K562 (cell line): ENCODE measurements at regions not wholly inside any gene's neighbourhood (a gene's known extent, or its start where the extent isn't known, plus 50 kb on each side); places are given as distances from the start of the nearest gene placed in this dataset.

Experiments used
- ATAC-seq: fragments of 200-7000 bp; cut with Tn5 transposase; 3 replicates; pipeline ENCODE4 v1.9.1; 2020; ENCODE audit warnings: moderate library complexity
- BruUV-seq: library from RNA; stranded (reverse); fragments of 400-500 nt; replicated peaks from 2 replicates; lab custom pipeline; 2021; lab: Mats Ljungman, UMichigan
- CTCF ChIA-PET: fragments of 300-600 bp; formaldehyde crosslinking; extraction: SDS; loops from one replicate; lab custom pipeline; 2021; ENCODE audit warnings: low intra/inter-chr PET ratio; lab: Yijun Ruan, JAX
- POLR2A ChIA-PET: fragments of 300-600, 350-650 bp; sonication (Branson Sonifier 250); formaldehyde crosslinking; extraction: SDS; loops from one replicate; lab custom pipeline; 2021; ENCODE audit warnings: antibody characterized with exemption, inconsistent platforms; lab: Yijun Ruan, JAX
- DNase-seq, 4 experiments: peaks; one replicate each; pipeline versions ENCODE4 v3.0.0 to v3.0.0-alpha.2; 2011 to 2018; ENCODE audit warnings: low spot score in 3 of 4, mixed read lengths in 3 of 4; ENCODE audit errors: extremely low read depth in 1 of 4
- FAIRE-seq: peaks from 2 replicates; lab custom pipeline; 2011; peaks lifted over from hg19 to GRCh38; lab: Jason Lieb, UNC
- H2AFZ ChIP-seq: 2 replicates; pipeline ENCODE4 v1.6.0; 2011; ENCODE audit warnings: low read depth, low read length, control low read depth, inconsistent platforms
- H3K27ac ChIP-seq: fragments of 200-600 bp; 3 replicates; pipeline ENCODE4 v1.8.0; 2011; ENCODE audit warnings: low read depth, mild to moderate bottlenecking, control low read depth, inconsistent platforms, low read length, moderate library complexity, mixed read lengths; ENCODE audit errors: extremely low read depth
- H3K27me3 ChIP-seq, 2 experiments: fragments of 300-600 bp in 1 of 2; 2 replicates in 1 of 2; 3 replicates in 1 of 2; pipeline versions ENCODE4 v1.6.0 to v1.8.0; 2011; ENCODE audit warnings: inconsistent platforms in 2 of 2, low read length in 2 of 2, mild to moderate bottlenecking in 1 of 2, mixed read lengths in 1 of 2, moderate library complexity in 1 of 2; ENCODE audit not compliant: control insufficient read depth in 2 of 2, insufficient read depth in 2 of 2
- H3K36me3 ChIP-seq: fragments of 300-600 bp; 3 replicates; pipeline ENCODE4 v1.8.0; 2011; ENCODE audit warnings: mild to moderate bottlenecking, low read length, inconsistent platforms; ENCODE audit not compliant: control insufficient read depth, insufficient read depth
- H3K4me1 ChIP-seq, 2 experiments: fragments of 200-600 bp in 1 of 2; replicated peaks in 1 of 2; 2 replicates in 1 of 2; 3 replicates in 1 of 2; pipeline versions ENCODE4 v1.5.1 to v1.8.0; 2011; ENCODE audit warnings: inconsistent platforms in 2 of 2, low read length in 2 of 2, mild to moderate bottlenecking in 1 of 2, mixed read lengths in 1 of 2, moderate library complexity in 1 of 2; ENCODE audit not compliant: control insufficient read depth in 2 of 2, insufficient read depth in 2 of 2
- H3K4me2 ChIP-seq: 2 replicates; pipeline ENCODE4 v1.6.1; 2011; ENCODE audit warnings: low read length, control low read depth, inconsistent platforms, mixed read lengths; ENCODE audit not compliant: insufficient read depth
- H3K4me3 ChIP-seq: fragments of 200-600 bp; sonication (generic), shearing (Covaris generic); 2 replicates; pipeline ENCODE4 v1.5.1; 2016; ENCODE audit warnings: control low read depth, inconsistent platforms
- H3K79me2 ChIP-seq: fragments of 200-600 bp; 3 replicates; pipeline ENCODE4 v1.8.0; 2011; ENCODE audit warnings: low read length, inconsistent platforms; ENCODE audit not compliant: control insufficient read depth, insufficient read depth
- H3K9ac ChIP-seq, 2 experiments: 2 replicates each; pipeline versions ENCODE4 v1.6.0 to v1.6.1; 2011; ENCODE audit warnings: low read depth in 2 of 2, low read length in 2 of 2, control low read depth in 1 of 2, inconsistent platforms in 1 of 2, mild to moderate bottlenecking in 1 of 2, mixed read lengths in 1 of 2; ENCODE audit not compliant: insufficient read depth in 1 of 2
- H3K9me1 ChIP-seq: one replicate; pipeline ENCODE4 v1.6.0; 2011; ENCODE audit warnings: inconsistent platforms, mild to moderate bottlenecking, low read length, moderate library complexity; ENCODE audit not compliant: control insufficient read depth, insufficient read depth
- H3K9me3 ChIP-seq: replicated peaks from 2 replicates; pipeline ENCODE4 v1.5.1; 2011; ENCODE audit warnings: low read depth, low read length, inconsistent platforms; ENCODE audit not compliant: control insufficient read depth, insufficient read depth
- H4K20me1 ChIP-seq: replicated peaks from 2 replicates; pipeline ENCODE4 v1.6.1; 2011; ENCODE audit warnings: low read length, inconsistent platforms, mixed read lengths; ENCODE audit not compliant: control insufficient read depth, insufficient read depth
- CSDE1 ChIP-seq, 2 experiments: fragments of 450-650 bp; IDR thresholded peaks; 2 replicates each; pipeline ENCODE4 v1.6.1; 2016; ENCODE audit warnings: mild to moderate bottlenecking in 1 of 2
- FOXA3 ChIP-seq, 2 experiments: fragments of 450-650 bp in 1 of 2; sonication (generic) in 1 of 2; formaldehyde crosslinking; IDR thresholded peaks in 1 of 2; conservative IDR thresholded peaks in 1 of 2; 2 replicates each; pipeline versions ENCODE4 v1.4.0 to v1.8.0; 2020 to 2022; ENCODE audit warnings: mild to moderate bottlenecking in 2 of 2, missing genetic modification reagents in 1 of 2
- POLR2G ChIP-seq: fragments of 200-400 bp; formaldehyde crosslinking; IDR thresholded peaks from 2 replicates; pipeline ENCODE4 v1.6.1; 2017; ENCODE audit warnings: low read depth, mild to moderate bottlenecking, antibody characterized with exemption, low read length, moderate library complexity
- PRDM10 ChIP-seq: fragments of 450-650 bp; IDR thresholded peaks from 2 replicates; pipeline ENCODE4 v1.6.1; 2018; ENCODE audit not compliant: partially characterized antibody
- PYGO2 ChIP-seq: fragments of 450-650 bp; IDR thresholded peaks from 2 replicates; pipeline ENCODE4 v1.6.1; 2016; ENCODE audit warnings: mild to moderate bottlenecking, missing genetic modification characterization, moderate library complexity, missing compliant biosample characterization
- SP2 ChIP-seq: IDR thresholded peaks from 2 replicates; pipeline ENCODE4 v1.6.1; 2011; ENCODE audit warnings: mild to moderate bottlenecking, low read depth, low read length, moderate library complexity; ENCODE audit not compliant: poor library complexity, severe bottlenecking; ENCODE audit errors: extremely low read depth
- STAG1 ChIP-seq: sonication (generic); formaldehyde crosslinking; IDR thresholded peaks from 2 replicates; pipeline ENCODE4 v1.5.0; 2020; ENCODE audit warnings: missing genetic modification reagents, borderline replicate concordance
- SUPT5H ChIP-seq: fragments of 450-650 bp; IDR thresholded peaks from 2 replicates; pipeline ENCODE4 v1.6.1; 2016
- THRA ChIP-seq: fragments of 450-650 bp; IDR thresholded peaks from 2 replicates; pipeline ENCODE4 v1.6.1; 2017; ENCODE audit warnings: mild to moderate bottlenecking, moderate library complexity
- ZBTB17 ChIP-seq: fragments of 450-650 bp; formaldehyde crosslinking; IDR thresholded peaks from 2 replicates; pipeline ENCODE4 v1.4.0; 2020; ENCODE audit warnings: mild to moderate bottlenecking
- ZNF184 ChIP-seq: sonication (generic); formaldehyde crosslinking; IDR thresholded peaks from 2 replicates; pipeline ENCODE4 v1.5.0; 2020; ENCODE audit warnings: missing genetic modification reagents
- WGBS: fragments of 100-300 bp; shearing (Covaris generic); methylation state at CpG from one replicate; pipeline ENCODE4 v1.1.6; 2016; ENCODE audit warnings: low coverage, mixed read lengths; ENCODE audit not compliant: insufficient coverage; ENCODE audit errors: missing lambda C conversion rate; 5-methylcytosine and 5-hydroxymethylcytosine counted together
- in situ Hi-C: fragments of 300-500 bp; cut with MboI; formaldehyde crosslinking; loops from 4 replicates; pipeline ENCODE4 v1.15.0; 2018; ENCODE audit warnings: inconsistent platforms, mixed read lengths
- intact Hi-C: fragments of 100-400 bp; cut with micrococcal nuclease; formaldehyde crosslinking; loops from 2 replicates; pipeline ENCODE4 v1.14.2; 2022

- TF ChIP-seq SUPT5H: no peak
Measured at GRCh38 chr1:10851024-10852013, 54.9 kb upstream of the CASZ1 start (continued).

- intact Hi-C loops: no loop called here
- ChIA-PET CTCF (no interaction called here), POLR2A (interaction anchor here (0.6 kb wide), 1 partner anchor 8 kb away, joined by 3 read pairs; no protein-coding TSS in a partner anchor)
- peaks cover 9% of the 10 kb centered on the region; the same call in 1 of the 2 replicates for H4K20me1 ChIP-seq
- in situ Hi-C loops: no loop called here
- H3K36me3 ChIP-seq: no peaks in the 10 kb centered on the region
- WGBS: 2% methylated on average over 8 of the region's 8 CpGs
- H3K79me2 ChIP-seq: no peaks in the 10 kb centered on the region
- no peak overlapping the region for H3K4me2 ChIP-seq
- H3K9me3 ChIP-seq: no peaks in the 10 kb centered on the region
- 0 out of 4 replicates have a peak overlapping the region, but pooled peaks of 1 of the 2 experiments have one; percentile 35 for H3K9ac ChIP-seq
- no peaks in the 10 kb centered on the region for H3K9me1 ChIP-seq
- no peak overlapping the region for H3K4me3 ChIP-seq
- no peak overlapping the region for H2AFZ ChIP-seq
- ATAC-seq: no peak
- TF ChIP-seq POLR2G (no peak), CSDE1 (IDR thresholded peaks at IDR 0.05) (no peak), PRDM10 (no peak), ZBTB17 (CRISPR knock-in tag) (no peak), FOXA3 (CRISPR knock-in tag; conservative IDR thresholded peaks at IDR 0.05 in 1 of 2, IDR thresholded peaks at IDR 0.05 in 1 of 2) (no peak), THRA (no peak), STAG1 (no peak), PYGO2 (tag) (no peak), SP2 (no peak), ZNF184 (CRISPR knock-in tag) (no peak)
- no peak for DNase-seq
- no peak overlapping the region for H3K27ac ChIP-seq
- BruUV-seq: no TSS peak
- peaks cover 0 to 3% of the 10 kb centered on the region in 2 experiments; a peak in 1 of 5 replicates for H3K4me1 ChIP-seq
- H3K27me3 ChIP-seq: peaks cover 37 to 72% of the 10 kb centered on the region in 2 experiments
- no peak for FAIRE-seq
Measured at GRCh38 chr1:10852018-10852417, 55.6 kb upstream of the CASZ1 start.
